GM12875 (cell line): ENCODE measurements at regions not wholly inside any gene's neighbourhood (a gene's known extent, or its start where the extent isn't known, plus 50 kb on each side); places are given as distances from the start of the nearest gene placed in this dataset.

Experiments used
- H3K4me3 ChIP-seq: one replicate; pipeline ENCODE4 v1.5.1; 2011; ENCODE audit warnings: low read depth, low read length, control low read depth
- TF ChIP-seq, protein P1 (sequence below): IDR thresholded peaks from 2 replicates; pipeline ENCODE4 v1.5.1; 2011; ENCODE audit warnings: low read depth, mild to moderate bottlenecking, control low read depth, inconsistent platforms, low read length, moderate library complexity, borderline replicate concordance; ENCODE audit not compliant: insufficient read depth

DNA sequence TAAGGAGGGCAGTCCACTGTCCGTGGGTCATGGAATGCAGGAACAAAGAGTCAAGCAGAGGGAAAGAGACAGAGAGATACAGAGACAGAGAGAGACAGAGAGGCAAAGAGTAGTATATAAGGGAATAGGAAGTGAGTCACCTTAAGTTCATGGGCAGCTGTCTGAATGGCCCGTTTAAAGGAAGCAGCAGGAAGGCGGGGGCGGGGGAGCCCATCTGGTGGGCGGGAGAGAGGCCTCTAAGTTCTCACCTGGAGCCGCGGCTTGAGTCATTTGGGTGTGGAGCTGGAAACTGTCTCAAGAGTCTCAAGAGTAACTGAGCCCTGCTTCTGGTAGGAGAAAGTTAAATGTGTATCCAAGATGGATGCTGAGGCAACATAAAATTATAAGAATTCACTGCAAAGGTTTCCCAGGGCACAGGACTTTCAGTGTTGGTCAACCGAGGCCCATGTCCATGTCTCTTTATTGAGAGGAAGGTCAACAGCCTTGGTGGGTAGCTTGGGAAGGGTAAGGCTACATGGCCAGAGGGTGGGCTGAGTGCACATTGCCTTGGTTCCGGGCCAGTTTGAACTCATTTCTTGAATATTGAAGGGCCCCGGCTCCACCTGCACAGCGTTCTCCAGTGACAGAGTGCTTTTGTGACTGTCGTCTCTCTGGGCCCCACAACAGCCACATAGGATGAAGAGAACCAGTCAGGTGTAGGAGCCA is 85.5 kb upstream of the CACUL1 start:
- TF ChIP-seq, protein P1, sequence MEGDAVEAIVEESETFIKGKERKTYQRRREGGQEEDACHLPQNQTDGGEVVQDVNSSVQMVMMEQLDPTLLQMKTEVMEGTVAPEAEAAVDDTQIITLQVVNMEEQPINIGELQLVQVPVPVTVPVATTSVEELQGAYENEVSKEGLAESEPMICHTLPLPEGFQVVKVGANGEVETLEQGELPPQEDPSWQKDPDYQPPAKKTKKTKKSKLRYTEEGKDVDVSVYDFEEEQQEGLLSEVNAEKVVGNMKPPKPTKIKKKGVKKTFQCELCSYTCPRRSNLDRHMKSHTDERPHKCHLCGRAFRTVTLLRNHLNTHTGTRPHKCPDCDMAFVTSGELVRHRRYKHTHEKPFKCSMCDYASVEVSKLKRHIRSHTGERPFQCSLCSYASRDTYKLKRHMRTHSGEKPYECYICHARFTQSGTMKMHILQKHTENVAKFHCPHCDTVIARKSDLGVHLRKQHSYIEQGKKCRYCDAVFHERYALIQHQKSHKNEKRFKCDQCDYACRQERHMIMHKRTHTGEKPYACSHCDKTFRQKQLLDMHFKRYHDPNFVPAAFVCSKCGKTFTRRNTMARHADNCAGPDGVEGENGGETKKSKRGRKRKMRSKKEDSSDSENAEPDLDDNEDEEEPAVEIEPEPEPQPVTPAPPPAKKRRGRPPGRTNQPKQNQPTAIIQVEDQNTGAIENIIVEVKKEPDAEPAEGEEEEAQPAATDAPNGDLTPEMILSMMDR = no peak

DNA sequence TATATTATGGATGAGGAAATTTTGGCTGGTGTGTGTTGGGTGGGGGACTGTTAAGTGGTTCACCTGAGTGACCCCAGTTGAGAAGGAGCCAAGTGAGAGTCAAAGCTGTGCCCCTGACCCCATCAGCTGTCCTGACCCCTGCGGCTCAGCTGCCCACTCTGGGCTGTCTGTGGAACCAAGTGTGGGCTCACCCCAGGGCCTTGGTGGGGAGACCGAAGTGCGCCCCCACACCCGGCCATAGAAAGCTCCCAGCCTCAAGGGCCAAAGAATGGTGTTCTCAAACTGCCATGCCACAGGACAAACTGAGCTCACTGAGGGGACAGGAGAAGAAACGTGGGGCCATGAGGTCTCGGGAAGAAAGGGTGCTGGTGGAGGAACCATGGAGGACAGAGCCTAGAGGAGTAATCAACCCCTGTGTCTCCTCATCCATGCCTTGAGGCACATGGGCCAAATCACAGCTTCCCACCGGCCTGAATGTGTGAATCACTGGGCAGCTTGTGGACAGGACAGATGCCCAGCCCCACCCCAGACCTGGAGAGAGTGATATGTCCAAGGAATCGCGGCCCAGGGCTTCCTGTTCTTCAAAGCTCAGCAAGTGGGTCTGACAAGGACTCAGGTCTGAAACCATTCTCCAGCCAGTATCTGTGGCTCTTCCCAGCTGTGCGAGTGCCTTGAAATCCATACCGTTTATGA is 86.2 kb upstream of the CACUL1 start:
- TF ChIP-seq, protein P1 = no peak
- no peak overlapping the region for H3K4me3 ChIP-seq

More for the DNA sequence above, 85.5 kb upstream of the CACUL1 start:
- no peak overlapping the region for H3K4me3 ChIP-seq

DNA sequence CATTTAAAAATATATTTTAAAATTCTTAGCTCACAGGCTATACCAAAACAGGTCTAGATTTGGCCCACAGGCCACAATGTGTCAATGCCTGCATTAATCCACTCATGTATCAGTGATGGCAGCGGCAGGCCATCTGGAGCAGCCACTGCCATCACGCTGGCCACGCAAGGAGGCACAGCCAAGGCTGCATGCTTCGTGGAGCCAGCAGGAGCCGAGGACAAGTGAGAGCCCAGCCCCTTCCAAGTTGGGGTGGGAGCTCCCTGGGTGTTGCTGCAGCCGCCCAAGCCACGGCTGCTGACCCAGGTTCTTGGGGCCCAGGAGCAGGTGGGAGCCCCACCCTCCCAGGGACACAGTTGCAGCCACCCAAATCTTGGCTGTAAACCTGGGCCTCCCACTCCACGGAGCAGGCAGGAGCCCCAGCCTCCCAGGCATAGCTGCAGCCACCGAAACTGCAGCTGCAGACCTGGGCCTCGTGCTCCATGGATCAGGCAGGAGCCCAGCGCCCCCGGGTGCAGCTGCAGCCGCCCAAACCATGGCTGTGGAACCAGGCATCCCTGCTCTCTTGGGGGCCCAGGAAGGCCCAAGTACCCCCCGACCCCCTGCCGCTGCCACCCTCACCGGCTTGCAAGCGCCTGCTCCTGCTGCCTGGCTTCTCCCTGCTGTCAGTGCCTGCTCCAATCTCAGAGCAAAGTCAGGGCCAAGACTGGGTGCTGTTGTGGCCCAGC is 87.3 kb upstream of the CACUL1 start:
- TF ChIP-seq, protein P1 = no peak
- no peak overlapping the region for H3K4me3 ChIP-seq

DNA sequence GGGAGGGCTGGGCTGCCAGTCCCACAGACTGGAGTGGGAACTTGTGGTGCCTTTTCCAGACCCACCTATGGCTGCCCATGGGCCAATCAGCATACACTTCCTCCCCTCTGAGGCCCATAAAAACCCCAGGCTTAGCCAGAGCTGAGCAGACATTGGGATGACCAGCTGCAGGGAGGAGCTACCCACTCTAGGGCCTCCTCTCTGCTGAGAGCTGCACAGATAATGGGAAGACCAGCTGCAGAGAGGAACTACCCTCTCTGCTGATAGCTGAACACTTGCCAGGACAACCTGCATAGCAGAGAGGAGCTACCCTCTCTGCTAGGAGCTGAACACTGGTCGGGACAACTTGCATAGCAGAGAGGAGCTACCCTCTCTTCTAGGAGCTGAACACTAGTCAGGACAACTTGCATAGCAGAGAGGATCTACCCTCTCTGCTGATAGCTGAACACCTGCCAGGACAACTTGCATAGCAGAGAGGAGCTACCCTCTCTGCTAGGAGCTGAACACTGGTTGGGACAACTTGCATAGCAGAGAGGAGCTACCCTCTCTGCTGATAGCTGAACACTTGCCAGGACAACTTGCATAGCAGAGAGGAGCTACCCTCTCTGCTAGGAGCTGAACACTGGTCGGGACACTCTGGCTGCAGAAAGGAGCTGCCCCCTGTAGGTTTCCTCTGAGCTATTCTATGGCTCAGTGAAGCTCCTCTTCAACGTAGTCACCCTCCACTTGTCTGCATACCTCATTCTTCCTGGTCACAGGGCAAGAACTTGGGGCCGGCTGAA is 88.3 kb upstream of the CACUL1 start:
- no peak overlapping the region for H3K4me3 ChIP-seq
- TF ChIP-seq, protein P1 = no peak

DNA sequence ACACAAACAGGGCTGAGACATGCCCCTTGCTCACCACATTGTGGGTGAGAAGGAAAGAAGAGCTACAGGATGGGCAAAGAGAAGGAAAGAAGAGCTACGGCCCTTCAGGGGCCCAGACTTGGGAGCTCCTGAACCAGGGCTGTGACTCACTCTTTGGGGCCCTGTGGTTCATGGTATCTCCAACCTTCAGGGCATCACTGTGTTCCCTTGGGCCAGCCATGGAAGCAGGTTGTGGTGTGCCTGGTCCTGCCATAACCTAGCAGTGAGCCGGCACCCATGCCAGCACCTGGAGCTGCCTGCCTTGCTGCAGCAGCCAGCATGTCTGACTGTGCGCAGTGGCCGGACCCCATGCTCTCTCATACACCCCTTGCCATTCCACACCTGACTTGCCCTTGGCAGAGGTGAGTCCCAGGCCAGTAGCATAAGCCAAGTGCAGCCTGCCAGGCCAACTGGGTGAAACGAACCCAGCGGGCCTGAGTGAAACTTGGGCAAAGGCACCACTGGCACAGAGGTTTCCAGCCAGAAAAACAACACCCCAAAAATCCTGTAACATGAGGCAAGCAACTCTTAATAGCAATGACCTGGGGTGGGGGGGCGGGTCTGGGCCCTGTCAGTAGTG is 89.0 kb upstream of the CACUL1 start:
- H3K4me3 ChIP-seq = no peak overlapping the region
- TF ChIP-seq, protein P1 = no peak

DNA sequence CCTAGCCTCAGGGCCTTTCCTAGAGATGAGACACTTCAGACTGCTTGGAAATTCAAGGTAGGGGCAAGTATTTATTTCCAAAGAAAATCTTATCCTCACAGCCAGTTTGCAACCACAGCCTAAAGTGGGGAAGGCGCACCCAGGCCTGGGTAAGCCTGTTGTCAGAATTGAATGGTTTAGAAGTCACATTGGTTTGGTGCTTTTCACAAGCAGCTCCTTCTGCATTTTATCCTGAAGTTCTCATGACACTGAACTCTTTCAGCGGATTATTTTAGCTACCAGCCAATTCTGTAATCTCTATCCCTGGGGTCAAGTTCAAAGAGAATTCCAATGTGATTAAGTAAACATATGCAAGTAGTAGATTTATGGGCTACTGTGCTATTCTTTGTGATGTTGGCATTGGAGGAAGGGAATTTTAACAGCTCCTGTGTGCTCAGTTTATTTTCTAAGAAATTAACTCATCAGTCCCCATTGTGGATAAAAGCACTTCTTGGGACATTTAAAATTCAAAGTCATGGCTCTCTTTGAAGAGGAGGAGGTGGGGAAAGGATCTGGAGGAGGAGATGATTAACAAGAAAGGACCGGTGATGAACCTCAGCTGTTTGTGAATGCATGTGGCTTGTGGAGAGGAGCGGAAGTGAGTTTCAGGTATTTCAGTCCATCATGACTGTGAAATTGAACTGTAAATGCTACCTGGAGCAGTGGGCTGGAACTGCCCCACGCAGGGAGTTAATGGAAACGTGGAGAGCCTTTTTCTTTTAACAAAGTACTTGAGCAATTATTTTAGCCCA is 90.2 kb upstream of the CACUL1 start:
- TF ChIP-seq, protein P1 = no peak
- no peak overlapping the region for H3K4me3 ChIP-seq
